GM23338 (cell line): ENCODE measurements at regions not wholly inside any gene's neighbourhood (a gene's known extent, or its start where the extent isn't known, plus 50 kb on each side); places are given as distances from the start of the nearest gene placed in this dataset.

Source experiments
- ATAC-seq: fragments of 200-7000 bp; cut with Tn5 transposase; 3 replicates; pipeline ENCODE4 v1.9.1; 2020
- DNase-seq: peaks from one replicate; pipeline ENCODE4 v3.0.0-alpha.2; 2015; ENCODE audit warnings: low spot score
- H2AFZ ChIP-seq: fragments of 200-600 bp; sonication (generic); 2 replicates; pipeline ENCODE4 v1.8.0; 2016; ENCODE audit warnings: antibody characterized with exemption, mild to moderate bottlenecking, moderate library complexity
- H3F3A ChIP-seq: fragments of 200-600 bp; sonication (generic); replicated peaks from 2 replicates; pipeline ENCODE4 v1.8.0; 2017; ENCODE audit warnings: antibody characterized with exemption, mixed run types, low read depth
- H3K27ac ChIP-seq: fragments of 200-600 bp; sonication (generic); 2 replicates; pipeline ENCODE4 v1.6.1; 2016; ENCODE audit warnings: low read depth
- H3K27me3 ChIP-seq: fragments of 200-600 bp; sonication (generic); 2 replicates; pipeline ENCODE4 v1.8.0; 2016; ENCODE audit warnings: mild to moderate bottlenecking, mixed run types, moderate library complexity; ENCODE audit not compliant: insufficient read depth
- H3K36me3 ChIP-seq: fragments of 200-600 bp; sonication (generic); 2 replicates; pipeline ENCODE4 v1.8.0; 2016; ENCODE audit warnings: mild to moderate bottlenecking; ENCODE audit not compliant: insufficient read depth
- H3K4me1 ChIP-seq: fragments of 200-600 bp; sonication (generic); 2 replicates; pipeline ENCODE4 v1.8.0; 2016; ENCODE audit warnings: mild to moderate bottlenecking, moderate library complexity; ENCODE audit not compliant: insufficient read depth
- H3K4me2 ChIP-seq: fragments of 200-600 bp; sonication (generic); 2 replicates; pipeline ENCODE4 v1.7.1; 2017; ENCODE audit warnings: mixed run types
- H3K4me3 ChIP-seq: fragments of 200-600 bp; sonication (generic); 2 replicates; pipeline ENCODE4 v1.6.1; 2016; ENCODE audit warnings: mixed run types
- H3K79me2 ChIP-seq: fragments of 200-600 bp; sonication (generic); replicated peaks from 2 replicates; pipeline ENCODE4 v1.8.0; 2017; ENCODE audit warnings: mild to moderate bottlenecking; ENCODE audit not compliant: insufficient read depth
- H3K9me2 ChIP-seq: fragments of 200-600 bp; sonication (generic); 2 replicates; pipeline ENCODE4 v1.8.0; 2017; ENCODE audit not compliant: insufficient read depth
- H4K20me1 ChIP-seq: fragments of 200-600 bp; sonication (generic); replicated peaks from 2 replicates; pipeline ENCODE4 v1.8.0; 2017; ENCODE audit warnings: mild to moderate bottlenecking; ENCODE audit not compliant: insufficient read depth
- H3K27ac Mint-ChIP-seq: 2 replicates; pipeline ENCODE4 v1.8.0; 2020; ENCODE audit warnings: inconsistent platforms, mild to moderate bottlenecking, moderate library complexity, mixed read lengths
- H3K27me3 Mint-ChIP-seq: 3 replicates; pipeline ENCODE4 v1.8.0; 2022; ENCODE audit warnings: low read depth, mild to moderate bottlenecking, moderate library complexity, mixed read lengths, inconsistent platforms; ENCODE audit not compliant: insufficient read depth, poor library complexity
- H3K36me3 Mint-ChIP-seq: 3 replicates; pipeline ENCODE4 v1.8.0; 2021; ENCODE audit warnings: low read depth, mild to moderate bottlenecking, inconsistent platforms, moderate library complexity, mixed read lengths
- H3K4me1 Mint-ChIP-seq: 3 replicates; pipeline ENCODE4 v1.8.0; 2020; ENCODE audit warnings: mild to moderate bottlenecking, inconsistent platforms, mixed read lengths
- H3K4me3 Mint-ChIP-seq: 3 replicates; pipeline ENCODE4 v1.8.0; 2021; ENCODE audit warnings: moderate library complexity, mild to moderate bottlenecking, inconsistent platforms, mixed read lengths
- H3K9me3 Mint-ChIP-seq: 3 replicates; pipeline ENCODE4 v1.8.0; 2020; ENCODE audit warnings: moderate library complexity, mild to moderate bottlenecking, inconsistent platforms, mixed read lengths
- CREB1 ChIP-seq: fragments of 250-450 bp; sonication (Bioruptor Pico); IDR thresholded peaks from 2 replicates; pipeline ENCODE4 v1.5.0; 2020; ENCODE audit warnings: low read depth, mild to moderate bottlenecking, moderate library complexity
- CTCF ChIP-seq, 2 experiments: fragments of 200-600 bp in 1 of 2; sonication (generic) in 1 of 2; conservative IDR thresholded peaks; 2 replicates each; pipeline versions ENCODE4 v1.5.1 to v1.6.1; 2016 to 2017; ENCODE audit warnings: antibody characterized with exemption in 2 of 2, low read depth in 2 of 2, mild to moderate bottlenecking in 2 of 2, moderate library complexity in 1 of 2
- JUNB ChIP-seq: IDR thresholded peaks from one replicate; pipeline ENCODE4 v1.6.1; 2016; ENCODE audit warnings: antibody characterized with exemption; ENCODE audit not compliant: unreplicated experiment
- NANOG ChIP-seq: IDR thresholded peaks from 2 replicates; pipeline ENCODE4 v1.6.1; 2016; ENCODE audit warnings: antibody characterized with exemption, borderline replicate concordance
- POLR2AphosphoS5 ChIP-seq: IDR thresholded peaks from 2 replicates; pipeline ENCODE4 v1.6.1; 2016; ENCODE audit warnings: antibody characterized with exemption, low read depth
- ZNF114 ChIP-seq: fragments of 250-450 bp; sonication (Bioruptor Pico); IDR thresholded peaks from 2 replicates; pipeline ENCODE4 v1.5.0; 2020; ENCODE audit warnings: mild to moderate bottlenecking, moderate library complexity
- ZNF331 ChIP-seq: fragments of 250-450 bp; sonication (Bioruptor Pico); IDR thresholded peaks from 2 replicates; pipeline ENCODE4 v1.5.0; 2020; ENCODE audit warnings: low read depth, mild to moderate bottlenecking, moderate library complexity
- TF ChIP-seq, protein P1 (sequence below): IDR thresholded peaks from one replicate; pipeline ENCODE4 v1.6.1; 2018; ENCODE audit warnings: antibody characterized with exemption; ENCODE audit not compliant: unreplicated experiment

DNA sequence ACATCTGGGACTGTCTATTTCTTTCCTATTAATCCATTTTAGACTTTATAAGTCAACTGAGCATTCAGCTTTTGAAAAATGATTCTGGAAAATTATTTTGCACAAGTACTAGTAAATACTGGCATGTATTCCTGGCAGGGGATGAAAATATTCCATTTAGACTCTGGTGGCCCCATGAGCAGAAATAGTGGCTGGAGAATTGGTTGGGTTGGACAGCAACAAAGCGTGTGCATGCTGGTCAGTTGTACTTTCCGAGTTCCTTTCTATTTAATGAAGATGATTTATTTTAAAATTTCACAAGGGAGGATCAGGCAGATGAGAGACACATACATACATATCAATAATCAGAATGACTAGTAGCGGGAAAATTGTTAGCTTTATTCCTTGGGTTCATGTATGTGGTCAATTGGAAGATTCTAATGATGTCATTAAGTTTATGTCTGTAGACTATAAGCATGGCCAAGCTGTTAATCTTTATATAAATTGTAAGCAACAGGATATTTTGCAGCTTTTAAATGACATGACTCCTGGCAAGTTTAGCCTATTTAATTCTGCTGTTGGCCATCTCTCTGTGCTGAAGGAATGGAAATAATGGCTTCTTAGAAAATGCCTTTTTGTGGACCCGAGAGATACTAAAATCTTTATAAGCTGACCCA lies 541.6 kb downstream of the SLC4A3 start:
- DNase-seq (no peak), ATAC-seq (no peak)
- Histone ChIP-seq H3K79me2 (no peaks in the 10 kb centered on the region), H4K20me1 (no peaks in the 10 kb centered on the region), H2AFZ (no peak overlapping the region), H3K4me1 (no peaks in the 10 kb centered on the region), H3K4me3 (no peak overlapping the region), H3F3A (no peaks in the 10 kb centered on the region), H3K27ac (no peak overlapping the region), H3K9me2 (peaks cover 5% of the 10 kb centered on the region; the same call in 1 of the 2 replicates), H3K4me2 (no peak overlapping the region), H3K36me3 (no peaks in the 10 kb centered on the region), H3K27me3 (no peaks in the 10 kb centered on the region)
- Mint-ChIP-seq H3K4me1 (peaks cover 5% of the 10 kb centered on the region; the same call in 2 of the 3 replicates), H3K27me3 (no peaks in the 10 kb centered on the region), H3K4me3 (no peak overlapping the region), H3K36me3 (no peaks in the 10 kb centered on the region), H3K27ac (no peak overlapping the region), H3K9me3 (no peaks in the 10 kb centered on the region)
- TF ChIP-seq, protein P1, sequence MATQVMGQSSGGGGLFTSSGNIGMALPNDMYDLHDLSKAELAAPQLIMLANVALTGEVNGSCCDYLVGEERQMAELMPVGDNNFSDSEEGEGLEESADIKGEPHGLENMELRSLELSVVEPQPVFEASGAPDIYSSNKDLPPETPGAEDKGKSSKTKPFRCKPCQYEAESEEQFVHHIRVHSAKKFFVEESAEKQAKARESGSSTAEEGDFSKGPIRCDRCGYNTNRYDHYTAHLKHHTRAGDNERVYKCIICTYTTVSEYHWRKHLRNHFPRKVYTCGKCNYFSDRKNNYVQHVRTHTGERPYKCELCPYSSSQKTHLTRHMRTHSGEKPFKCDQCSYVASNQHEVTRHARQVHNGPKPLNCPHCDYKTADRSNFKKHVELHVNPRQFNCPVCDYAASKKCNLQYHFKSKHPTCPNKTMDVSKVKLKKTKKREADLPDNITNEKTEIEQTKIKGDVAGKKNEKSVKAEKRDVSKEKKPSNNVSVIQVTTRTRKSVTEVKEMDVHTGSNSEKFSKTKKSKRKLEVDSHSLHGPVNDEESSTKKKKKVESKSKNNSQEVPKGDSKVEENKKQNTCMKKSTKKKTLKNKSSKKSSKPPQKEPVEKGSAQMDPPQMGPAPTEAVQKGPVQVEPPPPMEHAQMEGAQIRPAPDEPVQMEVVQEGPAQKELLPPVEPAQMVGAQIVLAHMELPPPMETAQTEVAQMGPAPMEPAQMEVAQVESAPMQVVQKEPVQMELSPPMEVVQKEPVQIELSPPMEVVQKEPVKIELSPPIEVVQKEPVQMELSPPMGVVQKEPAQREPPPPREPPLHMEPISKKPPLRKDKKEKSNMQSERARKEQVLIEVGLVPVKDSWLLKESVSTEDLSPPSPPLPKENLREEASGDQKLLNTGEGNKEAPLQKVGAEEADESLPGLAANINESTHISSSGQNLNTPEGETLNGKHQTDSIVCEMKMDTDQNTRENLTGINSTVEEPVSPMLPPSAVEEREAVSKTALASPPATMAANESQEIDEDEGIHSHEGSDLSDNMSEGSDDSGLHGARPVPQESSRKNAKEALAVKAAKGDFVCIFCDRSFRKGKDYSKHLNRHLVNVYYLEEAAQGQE: no peak
- TF ChIP-seq POLR2AphosphoS5 (no peak), CTCF (conservative IDR thresholded peaks at IDR 0.05; ENCODE audit: low read depth in 2 of 2) (no peak)

DNA sequence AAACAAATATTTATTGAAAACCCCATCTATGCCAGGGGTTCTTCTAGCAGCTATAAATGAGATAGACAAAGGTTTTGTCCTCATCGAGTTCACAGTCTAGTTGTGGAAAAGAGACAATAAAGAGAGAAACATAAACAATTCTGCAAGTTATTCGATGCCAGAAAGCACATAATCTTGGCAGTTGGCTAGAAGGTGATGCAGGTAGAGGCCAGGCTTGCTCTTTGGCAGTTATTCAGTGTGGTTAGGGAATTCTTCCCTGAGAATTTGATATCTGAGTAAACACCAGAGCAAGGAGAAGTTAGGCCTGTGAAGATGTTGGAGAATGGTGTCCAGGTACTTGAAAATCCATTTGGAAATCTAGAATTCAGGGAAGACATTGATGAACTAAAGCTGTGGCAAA lies 547.4 kb downstream of the SLC4A3 start:
- Histone ChIP-seq H3K27ac (no peak overlapping the region), H3K27me3 (no peaks in the 10 kb centered on the region), H3K4me3 (no peak overlapping the region), H3K9me2 (peaks cover 15% of the 10 kb centered on the region; the same call in 1 of the 2 replicates), H4K20me1 (no peaks in the 10 kb centered on the region), H2AFZ (no peak overlapping the region), H3K79me2 (no peaks in the 10 kb centered on the region), H3K4me2 (no peak overlapping the region), H3F3A (no peaks in the 10 kb centered on the region), H3K4me1 (no peaks in the 10 kb centered on the region), H3K36me3 (no peaks in the 10 kb centered on the region)
- H3K9me3 Mint-ChIP-seq: no peaks in the 10 kb centered on the region; the same call in 2 of the 3 replicates
- H3K4me1 Mint-ChIP-seq: no peaks in the 10 kb centered on the region
- H3K27me3 Mint-ChIP-seq: no peaks in the 10 kb centered on the region
- DNase-seq (no peak), ATAC-seq (no peak)
- no peaks in the 10 kb centered on the region for H3K36me3 Mint-ChIP-seq
- no peak overlapping the region for H3K27ac Mint-ChIP-seq
- no peak overlapping the region for H3K4me3 Mint-ChIP-seq
- no peak for TF ChIP-seq CTCF (conservative IDR thresholded peaks at IDR 0.05; ENCODE audit: low read depth in 2 of 2)
- no peak for TF ChIP-seq ZNF331
- TF ChIP-seq CREB1 (CRISPR knock-in tag): no peak
- TF ChIP-seq JUNB: no peak
- no peak for TF ChIP-seq NANOG
- TF ChIP-seq ZNF114: no peak
